HepG2 (cell line): ENCODE measurements at regions not wholly inside any gene's neighbourhood (a gene's known extent, or its start where the extent isn't known, plus 50 kb on each side); places are given as distances from the start of the nearest gene placed in this dataset.

ENCODE experiments used
- ATAC-seq: fragments of 200-7000 bp; cut with Tn5 transposase; 3 replicates; pipeline ENCODE4 v1.9.1; 2020; ENCODE audit warnings: mild to moderate bottlenecking, moderate library complexity
- BruUV-seq: library from RNA; stranded (reverse); fragments of 400-500 nt; replicated peaks from 2 replicates; lab custom pipeline; 2021; lab: Mats Ljungman, UMichigan
- CTCF ChIA-PET: fragments of 300-600 bp; formaldehyde crosslinking; extraction: SDS; loops from one replicate; lab custom pipeline; 2021; ENCODE audit warnings: low total read pairs, inconsistent platforms, low intra/inter-chr PET ratio; lab: Yijun Ruan, JAX
- POLR2A ChIA-PET: fragments of 350-600 bp; sonication (Branson Sonifier 250); formaldehyde crosslinking; loops from one replicate; lab custom pipeline; 2020; ENCODE audit warnings: antibody characterized with exemption, inconsistent platforms; lab: Yijun Ruan, JAX
- DNase-seq: peaks from one replicate; pipeline ENCODE4 v3.0.0-alpha.2; 2015; ENCODE audit warnings: low spot score
- FAIRE-seq: peaks from 3 replicates; lab custom pipeline; 2011; peaks lifted over from hg19 to GRCh38; lab: Jason Lieb, UNC
- H2AFZ ChIP-seq: one replicate; pipeline ENCODE4 v1.6.1; 2011; ENCODE audit warnings: low read length, inconsistent platforms
- H3K27ac ChIP-seq: fragments of 300-600 bp; 3 replicates; pipeline ENCODE4 v1.8.0; 2011; ENCODE audit warnings: mixed run types, mild to moderate bottlenecking, mixed read lengths, low read length, inconsistent platforms; ENCODE audit not compliant: insufficient read depth; ENCODE audit errors: extremely low read length
- H3K27me3 ChIP-seq, 2 experiments: fragments of 200-600 bp in 1 of 2; 2 replicates in 1 of 2; 3 replicates in 1 of 2; pipeline versions ENCODE4 v1.6.0 to v1.8.0; 2011; ENCODE audit warnings: low read length in 2 of 2, mild to moderate bottlenecking in 2 of 2, moderate library complexity in 2 of 2, inconsistent platforms in 1 of 2; ENCODE audit not compliant: insufficient read depth in 2 of 2, control insufficient read depth in 1 of 2
- H3K36me3 ChIP-seq, 2 experiments: fragments of 200-600 bp in 1 of 2; replicated peaks in 1 of 2; 2 replicates in 1 of 2; 3 replicates in 1 of 2; pipeline versions ENCODE4 v1.5.1 to v1.8.0; 2011; ENCODE audit warnings: low read length in 2 of 2, inconsistent platforms in 1 of 2; ENCODE audit not compliant: insufficient read depth in 2 of 2, control insufficient read depth in 1 of 2
- H3K4me1 ChIP-seq: 2 replicates; pipeline ENCODE4 v1.5.1; 2012; ENCODE audit warnings: low read length, inconsistent platforms; ENCODE audit not compliant: insufficient read depth
- H3K4me2 ChIP-seq: 2 replicates; pipeline ENCODE4 v1.6.0; 2011; ENCODE audit warnings: low read depth, low read length, inconsistent platforms
- H3K4me3 ChIP-seq, 3 experiments: fragments of 200-600 bp in 1 of 3; sonication (generic), shearing (Covaris generic) in 1 of 3; replicated peaks in 1 of 3; 2 replicates each; pipeline ENCODE4 v1.5.1; 2011 to 2016; ENCODE audit warnings: low read length in 3 of 3, inconsistent platforms in 2 of 3, low read depth in 2 of 3, mild to moderate bottlenecking in 2 of 3, control low read depth in 1 of 3, mixed read lengths in 1 of 3; ENCODE audit not compliant: insufficient read depth in 1 of 3
- H3K79me2 ChIP-seq: one replicate; pipeline ENCODE4 v1.6.1; 2011; ENCODE audit warnings: low read length, inconsistent platforms; ENCODE audit not compliant: insufficient read depth
- H3K9ac ChIP-seq: 2 replicates; pipeline ENCODE4 v1.6.0; 2011; ENCODE audit warnings: mild to moderate bottlenecking, low read depth, low read length, inconsistent platforms; ENCODE audit not compliant: insufficient read depth
- H3K9me3 ChIP-seq: 2 replicates; pipeline ENCODE4 v1.5.1; 2012; ENCODE audit warnings: mild to moderate bottlenecking, low read length
- H4K20me1 ChIP-seq: 2 replicates; pipeline ENCODE4 v1.6.0; 2011; ENCODE audit warnings: inconsistent platforms, mild to moderate bottlenecking, low read length, moderate library complexity; ENCODE audit not compliant: insufficient read depth
- BRF2 ChIP-seq: sonication (generic); formaldehyde crosslinking; IDR thresholded peaks from 2 replicates; pipeline ENCODE4 v1.8.1; 2022; ENCODE audit warnings: mild to moderate bottlenecking, missing genetic modification reagents
- CEBPB ChIP-seq: IDR thresholded peaks from 2 replicates; pipeline ENCODE4 v1.6.1; 2011; ENCODE audit warnings: low read depth, low read length, improper control_type of control experiment, borderline replicate concordance
- NR2F6 ChIP-seq, 2 experiments: IDR thresholded peaks; 2 replicates each; pipeline ENCODE4 v1.6.1; 2016; ENCODE audit warnings: antibody characterized with exemption in 1 of 2, mild to moderate bottlenecking in 1 of 2
- PCBP1 ChIP-seq: fragments of 200-400 bp; formaldehyde crosslinking; IDR thresholded peaks from 2 replicates; pipeline ENCODE4 v1.6.1; 2017; ENCODE audit warnings: mild to moderate bottlenecking, low read depth, low read length, borderline replicate concordance
- TERF1 ChIP-seq: sonication (generic); formaldehyde crosslinking; IDR thresholded peaks from 2 replicates; pipeline ENCODE4 v1.8.0; 2022; ENCODE audit warnings: mild to moderate bottlenecking, missing genetic modification reagents, moderate library complexity
- ZNF660 ChIP-seq: sonication (generic); formaldehyde crosslinking; IDR thresholded peaks from 2 replicates; pipeline ENCODE4 v1.5.1; 2020; ENCODE audit warnings: mild to moderate bottlenecking, low read depth, missing genetic modification reagents, borderline replicate concordance
- WGBS: methylation state at CpG from one replicate; pipeline ENCODE4 v1.1.6; 2017; ENCODE audit warnings: low lambda C conversion rate; 5-methylcytosine and 5-hydroxymethylcytosine counted together
- in situ Hi-C: cut with HindIII; loops from 2 replicates; pipeline ENCODE4 v1.10.0; 2017; ENCODE audit warnings: low pct_unique_long_range_greater_than_20kb; ENCODE audit not compliant: extremely low pct_ligation_motif_present
- intact Hi-C: fragments of 100-400 bp; cut with micrococcal nuclease; formaldehyde crosslinking; loops from one replicate; pipeline ENCODE4 v1.10.0; 2022; ENCODE audit not compliant: unreplicated experiment

- no peaks in the 10 kb centered on the region for H3K36me3 ChIP-seq
- WGBS = 30% methylated on average over 6 of the region's 6 CpGs
- intact Hi-C loops (no loop called here), in situ Hi-C loops (no loop called here)
- H3K27ac ChIP-seq = no peak overlapping the region
- no peaks in the 10 kb centered on the region for H3K27me3 ChIP-seq
- H3K4me3 ChIP-seq = no peak overlapping the region
- ChIA-PET CTCF (no interaction called here), POLR2A (no interaction called here)
- FAIRE-seq (no peak), ATAC-seq (no peak), DNase-seq (no peak)
- H2AFZ ChIP-seq = no peak overlapping the region
- no peaks in the 10 kb centered on the region for H4K20me1 ChIP-seq
- TF ChIP-seq TERF1 (CRISPR knock-in tag) = no peak
- TF ChIP-seq PCBP1 = no peak
- no peak for TF ChIP-seq ZNF660 (CRISPR knock-in tag)
- TF ChIP-seq NR2F6 (IDR thresholded peaks at IDR 0.05) = no peak
- no peak for TF ChIP-seq NR2F6 (CRISPR knock-in tag; IDR thresholded peaks at IDR 0.05)
- 0 out of 2 replicates have a peak, but pooled peaks have one; percentile 5 for TF ChIP-seq CEBPB
- TF ChIP-seq BRF2 (CRISPR knock-in tag) = no peak
- H3K4me1 ChIP-seq = no peaks in the 10 kb centered on the region
- no peak overlapping the region for H3K9ac ChIP-seq
- no peaks in the 10 kb centered on the region for H3K79me2 ChIP-seq
- H3K9me3 ChIP-seq = no peaks in the 10 kb centered on the region
- H3K4me2 ChIP-seq = no peak overlapping the region
- BruUV-seq = no TSS peak
Observed at GRCh38 chr3:191065181-191065805, 133.7 kb upstream of the OSTN start.
